Neural progenitor cell (in vitro differentiated cells): ENCODE measurements at regions not wholly inside any gene's neighbourhood (a gene's known extent, or its start where the extent isn't known, plus 50 kb on each side); places are given as distances from the start of the nearest gene placed in this dataset.

Experiments used
- DNase-seq: peaks from one replicate; pipeline ENCODE4 v3.0.0-alpha.2; 2016; ENCODE audit warnings: low spot score
- H2AFZ ChIP-seq: fragments of 200-600 bp; sonication (generic); replicated peaks from 2 replicates; pipeline ENCODE4 v1.6.1; 2016; ENCODE audit warnings: antibody characterized with exemption
- H3F3A ChIP-seq: fragments of 200-600 bp; sonication (generic); 2 replicates; pipeline ENCODE4 v1.6.1; 2016; ENCODE audit warnings: antibody characterized with exemption, low read depth
- H3K27ac ChIP-seq: fragments of 200-600 bp; sonication (generic); 2 replicates; pipeline ENCODE4 v1.5.1; 2016; ENCODE audit warnings: mild to moderate bottlenecking
- H3K27me3 ChIP-seq: fragments of 200-600 bp; sonication (generic); 2 replicates; pipeline ENCODE4 v1.6.1; 2016; ENCODE audit warnings: mild to moderate bottlenecking, moderate library complexity
- H3K36me3 ChIP-seq: fragments of 200-600 bp; sonication (generic); 2 replicates; pipeline ENCODE4 v1.5.1; 2016
- H3K4me1 ChIP-seq: fragments of 200-600 bp; sonication (generic); 2 replicates; pipeline ENCODE4 v1.6.1; 2016; ENCODE audit warnings: mixed run types
- H3K4me2 ChIP-seq: fragments of 200-600 bp; sonication (generic); 2 replicates; pipeline ENCODE4 v1.6.1; 2016
- H3K4me3 ChIP-seq: fragments of 200-600 bp; sonication (generic); 2 replicates; pipeline ENCODE4 v1.5.1; 2016
- H3K79me2 ChIP-seq: fragments of 200-600 bp; sonication (generic); 2 replicates; pipeline ENCODE4 v1.6.1; 2016; ENCODE audit warnings: low read depth
- H3K9ac ChIP-seq: fragments of 200-600 bp; sonication (generic); 2 replicates; pipeline ENCODE4 v1.6.1; 2016
- H3K9me3 ChIP-seq: fragments of 200-600 bp; sonication (generic); 2 replicates; pipeline ENCODE4 v1.5.1; 2016; ENCODE audit warnings: low read depth
- H4K20me1 ChIP-seq: fragments of 200-600 bp; sonication (generic); 2 replicates; pipeline ENCODE4 v1.6.1; 2016; ENCODE audit warnings: low read depth
- H3K27ac Mint-ChIP-seq: 3 replicates; pipeline ENCODE4 v1.8.0; 2021; ENCODE audit warnings: mixed read lengths
- H3K27me3 Mint-ChIP-seq: 2 replicates; pipeline ENCODE4 v1.8.0; 2022; ENCODE audit warnings: low read depth, mild to moderate bottlenecking, inconsistent platforms, moderate library complexity, mixed read lengths; ENCODE audit not compliant: insufficient read depth
- H3K36me3 Mint-ChIP-seq: 3 replicates; pipeline ENCODE4 v1.8.0; 2021; ENCODE audit warnings: mixed read lengths
- H3K4me1 Mint-ChIP-seq: 3 replicates; pipeline ENCODE4 v1.8.0; 2021; ENCODE audit warnings: mixed read lengths
- H3K4me3 Mint-ChIP-seq: 3 replicates; pipeline ENCODE4 v1.8.0; 2021; ENCODE audit warnings: mild to moderate bottlenecking, moderate library complexity, mixed read lengths
- H3K9me3 Mint-ChIP-seq: 3 replicates; pipeline ENCODE4 v1.8.0; 2020; ENCODE audit warnings: mixed read lengths
- CTCF ChIP-seq: fragments of 200-600 bp; sonication (generic); IDR thresholded peaks from 2 replicates; pipeline ENCODE4 v1.5.1; 2017; ENCODE audit warnings: antibody characterized with exemption, mild to moderate bottlenecking
- EZH2 ChIP-seq: fragments of 200-600 bp; sonication (generic); IDR thresholded peaks from 2 replicates; pipeline ENCODE4 v1.6.1; 2017; ENCODE audit warnings: antibody characterized with exemption, mild to moderate bottlenecking, moderate library complexity
- EZH2phosphoT487 ChIP-seq: fragments of 200-600 bp; sonication (generic); IDR thresholded peaks from 2 replicates; pipeline ENCODE4 v1.6.1; 2017; ENCODE audit warnings: antibody characterized with exemption

DNA sequence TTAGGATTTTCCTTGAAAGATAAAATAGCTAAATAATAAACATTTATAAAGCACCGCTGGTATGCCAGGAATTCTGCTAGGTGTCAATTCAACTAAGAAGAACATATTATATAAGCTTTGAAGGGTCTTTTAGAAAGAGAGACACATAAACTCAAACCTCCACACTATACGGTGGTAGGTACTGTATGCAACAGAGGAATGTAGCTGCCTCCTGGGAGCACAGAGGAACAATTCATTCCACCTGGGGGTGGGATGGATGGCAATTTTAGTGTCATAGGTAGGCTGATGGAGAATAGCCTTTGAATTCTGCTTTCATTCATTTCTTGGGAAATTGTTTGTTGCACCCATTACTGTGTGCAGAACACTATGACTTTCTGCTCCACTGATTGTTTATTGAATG lies 447.1 kb upstream of the MAP3K7 start:
- Mint-ChIP-seq H3K4me1 (peaks cover 9% of the 10 kb centered on the region), H3K27ac (no peak overlapping the region)
- TF ChIP-seq EZH2 (no peak), CTCF (no peak), EZH2phosphoT487 (no peak)

GRCh38 chr6:91031581-91031980 lies 444.7 kb upstream of the MAP3K7 start:
- no peak overlapping the region for H3K4me3 Mint-ChIP-seq
- no peak overlapping the region for H3K4me3 ChIP-seq
- no peaks in the 10 kb centered on the region for H3K27me3 ChIP-seq
- H4K20me1 ChIP-seq: no peaks in the 10 kb centered on the region
- peaks cover 8% of the 10 kb centered on the region for H3K4me1 ChIP-seq
- no peaks in the 10 kb centered on the region for H3K9me3 Mint-ChIP-seq
- H3K79me2 ChIP-seq: no peaks in the 10 kb centered on the region
- H3K9ac ChIP-seq: no peak overlapping the region
- H3K4me1 Mint-ChIP-seq: peaks cover 9% of the 10 kb centered on the region
- H2AFZ ChIP-seq: no peak overlapping the region
- no peaks in the 10 kb centered on the region for H3F3A ChIP-seq
- H3K36me3 ChIP-seq: no peaks in the 10 kb centered on the region
- H3K9me3 ChIP-seq: no peaks in the 10 kb centered on the region
- H3K27ac ChIP-seq: no peak overlapping the region
- no peak overlapping the region for H3K27ac Mint-ChIP-seq
- H3K4me2 ChIP-seq: no peak overlapping the region
- no peak for DNase-seq
- H3K27me3 Mint-ChIP-seq: peaks cover 4% of the 10 kb centered on the region
- H3K36me3 Mint-ChIP-seq: no peaks in the 10 kb centered on the region
- TF ChIP-seq CTCF (no peak), EZH2phosphoT487 (no peak), EZH2 (no peak)

More for the DNA sequence above, 447.1 kb upstream of the MAP3K7 start:
- Mint-ChIP-seq H3K9me3 (no peaks in the 10 kb centered on the region), H3K4me3 (no peak overlapping the region), H3K36me3 (no peaks in the 10 kb centered on the region), H3K27me3 (peaks cover 2% of the 10 kb centered on the region)
- no peak overlapping the region for H3K4me2 ChIP-seq
- no peaks in the 10 kb centered on the region for H3K36me3 ChIP-seq
- no peaks in the 10 kb centered on the region for H4K20me1 ChIP-seq
- no peak overlapping the region for H3K4me3 ChIP-seq
- no peak overlapping the region for H2AFZ ChIP-seq
- H3K9me3 ChIP-seq: no peaks in the 10 kb centered on the region
- H3K27me3 ChIP-seq: no peaks in the 10 kb centered on the region
- no peak overlapping the region for H3K9ac ChIP-seq
- no peaks in the 10 kb centered on the region for H3F3A ChIP-seq
- H3K79me2 ChIP-seq: no peaks in the 10 kb centered on the region
- no peak overlapping the region for H3K27ac ChIP-seq
- DNase-seq: no peak
- peaks cover 8% of the 10 kb centered on the region for H3K4me1 ChIP-seq

GRCh38 chr6:91029211-91029610 lies 442.3 kb upstream of the MAP3K7 start:
- H2AFZ ChIP-seq: no peak overlapping the region
- Mint-ChIP-seq H3K4me1 (peaks cover 3% of the 10 kb centered on the region), H3K9me3 (no peaks in the 10 kb centered on the region), H3K36me3 (no peaks in the 10 kb centered on the region), H3K4me3 (no peak overlapping the region), H3K27me3 (peaks cover 4% of the 10 kb centered on the region), H3K27ac (no peak overlapping the region)
- no peak overlapping the region for H3K27ac ChIP-seq
- no peak for TF ChIP-seq EZH2phosphoT487
- TF ChIP-seq EZH2: no peak
- TF ChIP-seq CTCF: no peak
- no peak for DNase-seq
- no peak overlapping the region for H3K9ac ChIP-seq
- H3K4me2 ChIP-seq: no peak overlapping the region
- H3K4me3 ChIP-seq: no peak overlapping the region
- no peaks in the 10 kb centered on the region for H3K9me3 ChIP-seq
- no peaks in the 10 kb centered on the region for H3K27me3 ChIP-seq
- H3F3A ChIP-seq: no peaks in the 10 kb centered on the region
- H3K36me3 ChIP-seq: no peaks in the 10 kb centered on the region
- no peaks in the 10 kb centered on the region for H3K79me2 ChIP-seq
- H4K20me1 ChIP-seq: no peaks in the 10 kb centered on the region
- H3K4me1 ChIP-seq: peaks cover 3% of the 10 kb centered on the region

- Mint-ChIP-seq H3K27ac (no peak overlapping the region), H3K9me3 (no peaks in the 10 kb centered on the region), H3K36me3 (no peaks in the 10 kb centered on the region), H3K4me1 (peaks cover 8% of the 10 kb centered on the region), H3K4me3 (no peak overlapping the region), H3K27me3 (peaks cover 5% of the 10 kb centered on the region)
- H3K27me3 ChIP-seq: no peaks in the 10 kb centered on the region
- no peak overlapping the region for H3K27ac ChIP-seq
- no peaks in the 10 kb centered on the region for H3K79me2 ChIP-seq
- H3K4me1 ChIP-seq: no peaks in the 10 kb centered on the region
- H4K20me1 ChIP-seq: no peaks in the 10 kb centered on the region
- no peaks in the 10 kb centered on the region for H3K9me3 ChIP-seq
- no peaks in the 10 kb centered on the region for H3F3A ChIP-seq
- no peaks in the 10 kb centered on the region for H3K36me3 ChIP-seq
- no peak for TF ChIP-seq EZH2
- TF ChIP-seq CTCF: no peak
- DNase-seq: no peak
- H3K9ac ChIP-seq: no peak overlapping the region
- no peak overlapping the region for H2AFZ ChIP-seq
- H3K4me2 ChIP-seq: no peak overlapping the region
- no peak overlapping the region for H3K4me3 ChIP-seq
Measured at GRCh38 chr6:91023529-91023928, 436.7 kb upstream of the MAP3K7 start.
